PC-9 (cell line): ENCODE measurements at regions not wholly inside any gene's neighbourhood (a gene's known extent, or its start where the extent isn't known, plus 50 kb on each side); places are given as distances from the start of the nearest gene placed in this dataset.
"Not testable (repeated sequence)": the region's sequence is repeated elsewhere in the genome, so short reads cannot be mapped to it uniquely, and the experiment has no call there.

Experiments used
- BruUV-seq: library from RNA; stranded (reverse); fragments of 400-500 nt; replicated peaks from 2 replicates; lab custom pipeline; 2021; lab: Mats Ljungman, UMichigan
- CTCF ChIA-PET: fragments of 300-600 bp; sonication (Branson Sonifier 250); formaldehyde crosslinking; loops from one replicate; lab custom pipeline; 2022; ENCODE audit warnings: antibody characterized with exemption; lab: Charles Lee
- POLR2A ChIA-PET: fragments of 300-600 bp; sonication (Branson Sonifier 250); formaldehyde crosslinking; loops from one replicate; lab custom pipeline; 2022; ENCODE audit warnings: antibody characterized with exemption; ENCODE audit not compliant: unreplicated experiment; lab: Charles Lee
- DNase-seq, 2 experiments: peaks; one replicate each; pipeline versions ENCODE4 v3.0.0 to v3.0.0-alpha.2; 2015 to 2022; ENCODE audit warnings: mixed read lengths in 1 of 2
- H2AFZ ChIP-seq: fragments of 200-600 bp; sonication (generic); 2 replicates; pipeline ENCODE4 v1.8.1; 2017; ENCODE audit warnings: antibody characterized with exemption
- H3F3A ChIP-seq: fragments of 200-600 bp; sonication (generic); 2 replicates; pipeline ENCODE4 v1.8.1; 2017; ENCODE audit warnings: antibody characterized with exemption, mild to moderate bottlenecking, low read depth; ENCODE audit not compliant: insufficient read depth
- H3K27ac ChIP-seq: fragments of 200-600 bp; sonication (generic); 2 replicates; pipeline ENCODE4 v1.6.1; 2016; ENCODE audit warnings: mixed run types
- H3K27me3 ChIP-seq: fragments of 200-600 bp; sonication (generic); 2 replicates; pipeline ENCODE4 v1.6.1; 2016; ENCODE audit warnings: low read depth, mixed run types; ENCODE audit not compliant: insufficient read depth
- H3K36me3 ChIP-seq: fragments of 200-600 bp; sonication (generic); 2 replicates; pipeline ENCODE4 v1.6.1; 2016; ENCODE audit warnings: low read depth, mixed run types
- H3K4me1 ChIP-seq: fragments of 200-600 bp; sonication (generic); replicated peaks from 2 replicates; pipeline ENCODE4 v1.6.1; 2016; ENCODE audit warnings: mixed run types; ENCODE audit not compliant: insufficient read depth
- H3K4me2 ChIP-seq: fragments of 200-600 bp; sonication (generic); 2 replicates; pipeline ENCODE4 v1.6.1; 2017; ENCODE audit warnings: mixed run types
- H3K4me3 ChIP-seq: fragments of 200-600 bp; sonication (generic); 2 replicates; pipeline ENCODE4 v1.6.1; 2016; ENCODE audit warnings: mixed run types
- H3K79me2 ChIP-seq: fragments of 200-600 bp; sonication (generic); 2 replicates; pipeline ENCODE4 v1.6.1; 2017; ENCODE audit warnings: low read depth, mixed run types
- H3K9me2 ChIP-seq: fragments of 200-600 bp; sonication (generic); 2 replicates; pipeline ENCODE4 v1.8.1; 2017; ENCODE audit warnings: mild to moderate bottlenecking; ENCODE audit not compliant: insufficient read depth
- H3K9me3 ChIP-seq: fragments of 200-600 bp; sonication (generic); 2 replicates; pipeline ENCODE4 v1.8.1; 2016; ENCODE audit warnings: low read depth; ENCODE audit not compliant: insufficient read depth
- H4K20me1 ChIP-seq: fragments of 200-600 bp; sonication (generic); 2 replicates; pipeline ENCODE4 v1.8.1; 2017; ENCODE audit not compliant: insufficient read depth
- EZH2 ChIP-seq: fragments of 200-600 bp; sonication (generic); IDR thresholded peaks from 2 replicates; pipeline ENCODE4 v1.8.0; 2017; ENCODE audit warnings: antibody characterized with exemption, low read depth
- intact Hi-C: fragments of 100-400 bp; cut with micrococcal nuclease; formaldehyde crosslinking; loops from one replicate; pipeline ENCODE4 v1.10.0; 2022; ENCODE audit not compliant: unreplicated experiment
- TF ChIP-seq, protein P1 (sequence below): fragments of 200-600 bp; sonication (generic); conservative IDR thresholded peaks from 2 replicates; pipeline ENCODE4 v1.6.1; 2017; ENCODE audit warnings: mixed run types, antibody characterized with exemption, mild to moderate bottlenecking, moderate library complexity

DNA sequence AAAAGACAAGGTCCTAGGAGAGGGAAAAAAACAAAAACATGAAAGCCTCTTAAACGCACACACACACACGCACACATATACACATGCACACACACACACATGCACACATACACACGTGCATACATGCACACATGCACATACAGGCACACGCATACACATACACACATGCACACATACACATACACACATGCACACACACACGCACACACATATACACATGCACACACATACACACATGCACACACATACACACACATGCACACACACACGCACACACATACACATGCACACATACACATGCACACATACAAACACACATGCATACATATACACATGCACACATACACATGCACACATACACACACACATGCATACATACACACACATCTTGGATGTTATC is 78.1 kb upstream of the PPP2R5C start:
- H3K9me3 ChIP-seq: no peaks in the 10 kb centered on the region
- POLR2A ChIA-PET: no interaction called here
- no peak overlapping the region for H2AFZ ChIP-seq
- intact Hi-C loops: no loop called here
- peaks cover 7% of the 10 kb centered on the region for H3K4me1 ChIP-seq
- no peak overlapping the region for H3K4me2 ChIP-seq
- no peak overlapping the region for H3K27ac ChIP-seq
- no peak overlapping the region for H3K4me3 ChIP-seq
- no TSS peak for BruUV-seq
- H3K36me3 ChIP-seq: no peaks in the 10 kb centered on the region
- H3K9me2 ChIP-seq: no peaks in the 10 kb centered on the region
- no peak for DNase-seq
- H3F3A ChIP-seq: peaks cover 29% of the 10 kb centered on the region
- CTCF ChIA-PET: no interaction called here
- H3K79me2 ChIP-seq: no peaks in the 10 kb centered on the region
- no peak for TF ChIP-seq EZH2
- TF ChIP-seq, protein P1, sequence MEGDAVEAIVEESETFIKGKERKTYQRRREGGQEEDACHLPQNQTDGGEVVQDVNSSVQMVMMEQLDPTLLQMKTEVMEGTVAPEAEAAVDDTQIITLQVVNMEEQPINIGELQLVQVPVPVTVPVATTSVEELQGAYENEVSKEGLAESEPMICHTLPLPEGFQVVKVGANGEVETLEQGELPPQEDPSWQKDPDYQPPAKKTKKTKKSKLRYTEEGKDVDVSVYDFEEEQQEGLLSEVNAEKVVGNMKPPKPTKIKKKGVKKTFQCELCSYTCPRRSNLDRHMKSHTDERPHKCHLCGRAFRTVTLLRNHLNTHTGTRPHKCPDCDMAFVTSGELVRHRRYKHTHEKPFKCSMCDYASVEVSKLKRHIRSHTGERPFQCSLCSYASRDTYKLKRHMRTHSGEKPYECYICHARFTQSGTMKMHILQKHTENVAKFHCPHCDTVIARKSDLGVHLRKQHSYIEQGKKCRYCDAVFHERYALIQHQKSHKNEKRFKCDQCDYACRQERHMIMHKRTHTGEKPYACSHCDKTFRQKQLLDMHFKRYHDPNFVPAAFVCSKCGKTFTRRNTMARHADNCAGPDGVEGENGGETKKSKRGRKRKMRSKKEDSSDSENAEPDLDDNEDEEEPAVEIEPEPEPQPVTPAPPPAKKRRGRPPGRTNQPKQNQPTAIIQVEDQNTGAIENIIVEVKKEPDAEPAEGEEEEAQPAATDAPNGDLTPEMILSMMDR: no peak
- H4K20me1 ChIP-seq: no peaks in the 10 kb centered on the region
- H3K27me3 ChIP-seq: no peaks in the 10 kb centered on the region

DNA sequence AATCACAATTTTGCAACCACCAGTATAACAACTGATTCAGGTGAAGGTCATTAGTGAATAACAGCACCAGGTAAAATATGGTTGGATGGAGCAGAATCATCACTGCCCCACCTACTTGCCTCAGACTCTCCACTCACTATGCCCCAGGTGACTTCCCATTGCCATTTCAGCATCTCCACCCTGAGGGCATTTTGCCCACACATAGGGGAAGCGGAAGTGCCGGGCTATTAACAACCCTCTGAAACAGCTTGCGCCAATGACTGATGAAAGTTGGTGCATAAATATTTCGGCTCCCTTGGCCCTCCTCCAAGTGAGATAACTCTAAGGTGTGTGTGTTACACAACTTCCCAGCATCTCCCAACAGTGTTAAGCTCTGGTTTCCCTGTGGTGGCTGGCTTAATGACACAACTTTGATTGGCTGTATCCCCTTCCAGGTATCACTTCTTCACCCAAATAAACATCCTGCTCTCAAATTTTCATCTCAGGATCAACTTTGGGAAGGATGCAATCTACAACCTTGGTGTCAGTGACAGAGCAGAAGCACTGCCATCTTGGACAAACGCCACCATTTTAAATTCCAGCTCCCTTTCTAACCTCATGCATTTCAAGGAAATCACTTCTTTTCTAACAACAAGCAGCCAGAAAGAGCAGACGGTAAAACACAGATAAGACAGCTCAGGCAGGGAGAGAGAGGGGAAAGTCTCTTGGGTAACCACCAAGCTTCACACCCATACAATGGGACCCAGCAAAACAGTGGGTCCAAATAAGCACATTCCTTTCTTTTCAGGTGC is 73.6 kb upstream of the PPP2R5C start:
- no peak overlapping the region for H3K4me3 ChIP-seq
- H2AFZ ChIP-seq: no peak overlapping the region
- no peaks in the 10 kb centered on the region for H3K9me3 ChIP-seq
- peaks cover 7% of the 10 kb centered on the region for H3K4me1 ChIP-seq
- no peaks in the 10 kb centered on the region for H3K36me3 ChIP-seq
- peak; percentile 49 to 79 for DNase-seq
- H4K20me1 ChIP-seq: no peaks in the 10 kb centered on the region
- ChIA-PET CTCF (interaction anchor here (0.6 kb wide), 1 partner anchor 1703 kb away, joined by 3 read pairs; no protein-coding TSS in a partner anchor), POLR2A (interaction anchor here (0.6 to 0.7 kb wide), 2 partner anchors 94 to 937 kb away, joined by 3 to 15 read pairs; no protein-coding TSS in a partner anchor)
- H3K27ac ChIP-seq: no peak overlapping the region
- no peaks in the 10 kb centered on the region for H3K27me3 ChIP-seq
- no TSS peak for BruUV-seq
- H3K9me2 ChIP-seq: no peaks in the 10 kb centered on the region
- peak overlapping the region; percentile 0; the same call in 1 of the 2 replicates for H3K4me2 ChIP-seq
- intact Hi-C loops: no loop called here
- H3F3A ChIP-seq: peaks cover 28% of the 10 kb centered on the region
- no peaks in the 10 kb centered on the region for H3K79me2 ChIP-seq
- TF ChIP-seq EZH2: no peak
- TF ChIP-seq, protein P1: no peak

DNA sequence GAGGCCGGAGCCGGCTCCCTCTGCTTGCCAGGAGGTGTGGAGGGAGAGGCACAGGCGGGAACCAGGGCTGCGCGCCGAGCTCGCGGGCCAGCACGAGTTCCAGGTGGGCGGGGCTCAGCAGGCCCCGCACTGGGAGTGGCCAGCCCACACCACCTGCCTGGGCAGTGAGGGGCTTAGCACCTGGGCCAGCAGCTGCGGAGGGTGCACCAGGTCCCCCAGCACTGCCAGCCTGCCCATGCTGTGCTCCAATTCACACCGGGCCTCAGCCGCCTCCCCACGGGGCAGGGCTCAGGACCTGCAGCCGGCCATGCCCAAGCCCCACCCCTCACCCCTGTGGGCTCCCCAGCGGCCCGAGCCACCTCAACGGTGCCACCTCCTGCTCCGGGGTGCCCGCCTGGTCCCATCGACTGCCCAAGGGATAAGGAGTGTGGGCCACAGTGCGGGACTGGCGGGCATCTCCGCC is 72.4 kb upstream of the PPP2R5C start:
- ChIA-PET POLR2A (no interaction called here), CTCF (no interaction called here)
- no TSS peak for BruUV-seq
- intact Hi-C loops: no loop called here
- H2AFZ ChIP-seq: no peak overlapping the region
- H3F3A ChIP-seq: peaks cover 20% of the 10 kb centered on the region; the same call in 1 of the 2 replicates
- no peaks in the 10 kb centered on the region for H3K9me2 ChIP-seq
- H3K4me1 ChIP-seq: peaks cover 7% of the 10 kb centered on the region
- H3K4me2 ChIP-seq: no peak overlapping the region
- H3K27me3 ChIP-seq: no peaks in the 10 kb centered on the region
- no peaks in the 10 kb centered on the region for H3K79me2 ChIP-seq
- H3K4me3 ChIP-seq: no peak overlapping the region
- H3K36me3 ChIP-seq: no peaks in the 10 kb centered on the region
- H3K27ac ChIP-seq: no peak overlapping the region
- no peaks in the 10 kb centered on the region for H3K9me3 ChIP-seq
- DNase-seq: no peak
- TF ChIP-seq, protein P1: no peak
- no peak for TF ChIP-seq EZH2
- H4K20me1 ChIP-seq: no peaks in the 10 kb centered on the region

DNA sequence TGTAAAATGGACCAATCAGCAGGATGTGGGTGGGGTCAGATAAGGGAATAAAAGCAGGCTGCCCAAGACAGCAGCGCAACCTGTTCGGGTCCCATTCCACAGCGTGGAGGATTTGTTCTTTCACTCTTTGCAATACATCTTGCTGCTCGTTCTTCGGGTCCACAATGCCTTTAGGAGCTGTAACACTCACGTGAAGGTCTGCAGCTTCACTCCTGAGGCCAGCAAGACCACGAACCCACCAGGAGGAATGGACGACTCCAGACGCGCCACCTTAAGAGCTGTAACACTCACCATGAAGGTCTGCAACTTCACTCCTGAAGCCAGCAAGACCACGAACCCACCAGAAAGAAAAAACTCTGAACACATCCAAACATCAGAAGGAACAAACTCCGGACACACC is 71.5 kb upstream of the PPP2R5C start:
- H4K20me1 ChIP-seq, H3K27me3 ChIP-seq, H3K9me3 ChIP-seq, intact Hi-C loops, DNase-seq, POLR2A ChIA-PET, H3K4me1 ChIP-seq, H3K79me2 ChIP-seq, CTCF ChIA-PET, H2AFZ ChIP-seq, H3K4me2 ChIP-seq, H3K4me3 ChIP-seq, BruUV-seq, H3K36me3 ChIP-seq, H3K9me2 ChIP-seq, H3K27ac ChIP-seq: not testable (repeated sequence)
- peaks cover 20% of the 10 kb centered on the region; the same call in 1 of the 2 replicates for H3F3A ChIP-seq
